ENCODE measurements at regions not wholly inside any gene's neighbourhood (a gene's known extent, or its start where the extent isn't known, plus 50 kb on each side); places are given as distances from the start of the nearest gene placed in this dataset.

- CTCF ChIA-PET = no interaction called here
- POLR2A ChIA-PET = no interaction called here
Observed at GRCh38 chr2:6417050-6417449, 448.7 kb downstream of the CMPK2 start.

GRCh38 chr2:6418291-6418690, 447.4 kb downstream of the CMPK2 start:
- CTCF ChIA-PET = no interaction called here
- Mint-ChIP-seq H3K27ac (no peak overlapping the region), H3K4me3 (no peak overlapping the region), H3K27me3 (ENCODE audit: low read depth) (peaks cover 3% of the 10 kb centered on the region; the same call in 1 of the 2 replicates), H3K9me3 (peaks cover 72% of the 10 kb centered on the region), H3K4me1 (no peaks in the 10 kb centered on the region), H3K36me3 (peaks cover 65% of the 10 kb centered on the region)
- ATAC-seq (no peak), DNase-seq (ENCODE audit: low spot score) (no peak)
- TF ChIP-seq, protein P1, sequence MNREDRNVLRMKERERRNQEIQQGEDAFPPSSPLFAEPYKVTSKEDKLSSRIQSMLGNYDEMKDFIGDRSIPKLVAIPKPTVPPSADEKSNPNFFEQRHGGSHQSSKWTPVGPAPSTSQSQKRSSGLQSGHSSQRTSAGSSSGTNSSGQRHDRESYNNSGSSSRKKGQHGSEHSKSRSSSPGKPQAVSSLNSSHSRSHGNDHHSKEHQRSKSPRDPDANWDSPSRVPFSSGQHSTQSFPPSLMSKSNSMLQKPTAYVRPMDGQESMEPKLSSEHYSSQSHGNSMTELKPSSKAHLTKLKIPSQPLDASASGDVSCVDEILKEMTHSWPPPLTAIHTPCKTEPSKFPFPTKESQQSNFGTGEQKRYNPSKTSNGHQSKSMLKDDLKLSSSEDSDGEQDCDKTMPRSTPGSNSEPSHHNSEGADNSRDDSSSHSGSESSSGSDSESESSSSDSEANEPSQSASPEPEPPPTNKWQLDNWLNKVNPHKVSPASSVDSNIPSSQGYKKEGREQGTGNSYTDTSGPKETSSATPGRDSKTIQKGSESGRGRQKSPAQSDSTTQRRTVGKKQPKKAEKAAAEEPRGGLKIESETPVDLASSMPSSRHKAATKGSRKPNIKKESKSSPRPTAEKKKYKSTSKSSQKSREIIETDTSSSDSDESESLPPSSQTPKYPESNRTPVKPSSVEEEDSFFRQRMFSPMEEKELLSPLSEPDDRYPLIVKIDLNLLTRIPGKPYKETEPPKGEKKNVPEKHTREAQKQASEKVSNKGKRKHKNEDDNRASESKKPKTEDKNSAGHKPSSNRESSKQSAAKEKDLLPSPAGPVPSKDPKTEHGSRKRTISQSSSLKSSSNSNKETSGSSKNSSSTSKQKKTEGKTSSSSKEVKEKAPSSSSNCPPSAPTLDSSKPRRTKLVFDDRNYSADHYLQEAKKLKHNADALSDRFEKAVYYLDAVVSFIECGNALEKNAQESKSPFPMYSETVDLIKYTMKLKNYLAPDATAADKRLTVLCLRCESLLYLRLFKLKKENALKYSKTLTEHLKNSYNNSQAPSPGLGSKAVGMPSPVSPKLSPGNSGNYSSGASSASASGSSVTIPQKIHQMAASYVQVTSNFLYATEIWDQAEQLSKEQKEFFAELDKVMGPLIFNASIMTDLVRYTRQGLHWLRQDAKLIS (CRISPR knock-in tag; IDR thresholded peaks at IDR 0.05; ENCODE audit: borderline replicate concordance) = no peak
- TF ChIP-seq, protein P2, sequence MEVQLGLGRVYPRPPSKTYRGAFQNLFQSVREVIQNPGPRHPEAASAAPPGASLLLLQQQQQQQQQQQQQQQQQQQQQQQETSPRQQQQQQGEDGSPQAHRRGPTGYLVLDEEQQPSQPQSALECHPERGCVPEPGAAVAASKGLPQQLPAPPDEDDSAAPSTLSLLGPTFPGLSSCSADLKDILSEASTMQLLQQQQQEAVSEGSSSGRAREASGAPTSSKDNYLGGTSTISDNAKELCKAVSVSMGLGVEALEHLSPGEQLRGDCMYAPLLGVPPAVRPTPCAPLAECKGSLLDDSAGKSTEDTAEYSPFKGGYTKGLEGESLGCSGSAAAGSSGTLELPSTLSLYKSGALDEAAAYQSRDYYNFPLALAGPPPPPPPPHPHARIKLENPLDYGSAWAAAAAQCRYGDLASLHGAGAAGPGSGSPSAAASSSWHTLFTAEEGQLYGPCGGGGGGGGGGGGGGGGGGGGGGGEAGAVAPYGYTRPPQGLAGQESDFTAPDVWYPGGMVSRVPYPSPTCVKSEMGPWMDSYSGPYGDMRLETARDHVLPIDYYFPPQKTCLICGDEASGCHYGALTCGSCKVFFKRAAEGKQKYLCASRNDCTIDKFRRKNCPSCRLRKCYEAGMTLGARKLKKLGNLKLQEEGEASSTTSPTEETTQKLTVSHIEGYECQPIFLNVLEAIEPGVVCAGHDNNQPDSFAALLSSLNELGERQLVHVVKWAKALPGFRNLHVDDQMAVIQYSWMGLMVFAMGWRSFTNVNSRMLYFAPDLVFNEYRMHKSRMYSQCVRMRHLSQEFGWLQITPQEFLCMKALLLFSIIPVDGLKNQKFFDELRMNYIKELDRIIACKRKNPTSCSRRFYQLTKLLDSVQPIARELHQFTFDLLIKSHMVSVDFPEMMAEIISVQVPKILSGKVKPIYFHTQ (CRISPR knock-in tag; IDR thresholded peaks at IDR 0.05) = no peak
- TF ChIP-seq ZNF138 (CRISPR knock-in tag; conservative IDR thresholded peaks at IDR 0.05) = no peak
- TF ChIP-seq SP1 (CRISPR knock-in tag; conservative IDR thresholded peaks at IDR 0.05) = no peak
- no peak for TF ChIP-seq E2F4 (CRISPR knock-in tag; IDR thresholded peaks at IDR 0.05; ENCODE audit: borderline replicate concordance, low read depth)
- TF ChIP-seq CDX4 (CRISPR knock-in tag; IDR thresholded peaks at IDR 0.05; ENCODE audit: borderline replicate concordance) = no peak
- no peak for TF ChIP-seq ZNF416 (CRISPR knock-in tag; IDR thresholded peaks at IDR 0.05)
- TF ChIP-seq NR1H2 (CRISPR knock-in tag; IDR thresholded peaks at IDR 0.05) = no peak
- no peak for TF ChIP-seq KAT7 (CRISPR knock-in tag; IDR thresholded peaks at IDR 0.05; ENCODE audit: borderline replicate concordance)
- no peak for TF ChIP-seq ELF4 (CRISPR knock-in tag; IDR thresholded peaks at IDR 0.05; ENCODE audit: low read depth)
- TF ChIP-seq, protein P3, sequence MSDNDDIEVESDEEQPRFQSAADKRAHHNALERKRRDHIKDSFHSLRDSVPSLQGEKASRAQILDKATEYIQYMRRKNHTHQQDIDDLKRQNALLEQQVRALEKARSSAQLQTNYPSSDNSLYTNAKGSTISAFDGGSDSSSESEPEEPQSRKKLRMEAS (CRISPR knock-in tag; IDR thresholded peaks at IDR 0.05) = no peak
- TF ChIP-seq NFATC4 (CRISPR knock-in tag; IDR thresholded peaks at IDR 0.05) = no peak
- POLR2A ChIA-PET = no interaction called here

More at GRCh38 chr2:6417050-6417449, 448.7 kb downstream of the CMPK2 start:
- no peaks in the 10 kb centered on the region for H3K4me1 Mint-ChIP-seq
- H3K27ac Mint-ChIP-seq = no peak overlapping the region
- H3K9me3 Mint-ChIP-seq = peaks cover 72% of the 10 kb centered on the region
- ATAC-seq (no peak), DNase-seq (ENCODE audit: low spot score) (no peak)
- peaks cover 61% of the 10 kb centered on the region for H3K36me3 Mint-ChIP-seq
- peaks cover 3% of the 10 kb centered on the region; the same call in 1 of the 2 replicates for H3K27me3 Mint-ChIP-seq (ENCODE audit: low read depth)
- TF ChIP-seq, protein P4, sequence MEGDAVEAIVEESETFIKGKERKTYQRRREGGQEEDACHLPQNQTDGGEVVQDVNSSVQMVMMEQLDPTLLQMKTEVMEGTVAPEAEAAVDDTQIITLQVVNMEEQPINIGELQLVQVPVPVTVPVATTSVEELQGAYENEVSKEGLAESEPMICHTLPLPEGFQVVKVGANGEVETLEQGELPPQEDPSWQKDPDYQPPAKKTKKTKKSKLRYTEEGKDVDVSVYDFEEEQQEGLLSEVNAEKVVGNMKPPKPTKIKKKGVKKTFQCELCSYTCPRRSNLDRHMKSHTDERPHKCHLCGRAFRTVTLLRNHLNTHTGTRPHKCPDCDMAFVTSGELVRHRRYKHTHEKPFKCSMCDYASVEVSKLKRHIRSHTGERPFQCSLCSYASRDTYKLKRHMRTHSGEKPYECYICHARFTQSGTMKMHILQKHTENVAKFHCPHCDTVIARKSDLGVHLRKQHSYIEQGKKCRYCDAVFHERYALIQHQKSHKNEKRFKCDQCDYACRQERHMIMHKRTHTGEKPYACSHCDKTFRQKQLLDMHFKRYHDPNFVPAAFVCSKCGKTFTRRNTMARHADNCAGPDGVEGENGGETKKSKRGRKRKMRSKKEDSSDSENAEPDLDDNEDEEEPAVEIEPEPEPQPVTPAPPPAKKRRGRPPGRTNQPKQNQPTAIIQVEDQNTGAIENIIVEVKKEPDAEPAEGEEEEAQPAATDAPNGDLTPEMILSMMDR (IDR thresholded peaks at IDR 0.05) = no peak
- TF ChIP-seq ERG (CRISPR knock-in tag; IDR thresholded peaks at IDR 0.05) = no peak
- no peak for TF ChIP-seq OVOL2 (CRISPR knock-in tag; IDR thresholded peaks at IDR 0.05; ENCODE audit: borderline replicate concordance)
- no peak for TF ChIP-seq ZNF138 (CRISPR knock-in tag; conservative IDR thresholded peaks at IDR 0.05)
- no peak overlapping the region for H3K4me3 Mint-ChIP-seq

All from WTC11 (cell line).